ENCODE measurements at regions not wholly inside any gene's neighbourhood (a gene's known extent, or its start where the extent isn't known, plus 50 kb on each side); places are given as distances from the start of the nearest gene placed in this dataset.

- H3K18ac ChIP-seq (ENCODE audit: extremely low read depth, low read length), result no peak overlapping the region
- no peak overlapping the region for H3K4me2 ChIP-seq (ENCODE audit: insufficient read depth in 1 of 2, low read depth in 2 of 2, low read length in 2 of 2)
- no peak overlapping the region for H2BK15ac ChIP-seq (ENCODE audit: low read length)
- FAIRE-seq, result no peak
- H3K27ac ChIP-seq (ENCODE audit: low read depth, low read length), result no peak overlapping the region
- no peak overlapping the region for H4K5ac ChIP-seq (ENCODE audit: insufficient read length, low read depth, low read length)
- TF ChIP-seq CTBP2 (IDR thresholded peaks at IDR 0.05; ENCODE audit: borderline replicate concordance, insufficient read depth, insufficient read length, low read length), result no peak
- TF ChIP-seq POLR2AphosphoS5 (IDR thresholded peaks at IDR 0.05; ENCODE audit: low read depth, low read length), result no peak
- TF ChIP-seq BCL11A (IDR thresholded peaks at IDR 0.05; ENCODE audit: low read depth in 2 of 2, low read length in 2 of 2), result no peak
- TF ChIP-seq FOSL1 (IDR thresholded peaks at IDR 0.05; ENCODE audit: insufficient read depth, low read depth, low read length), result no peak
- TF ChIP-seq CEBPB (IDR thresholded peaks at IDR 0.05; ENCODE audit: low read depth, low read length), result no peak
- no peak for TF ChIP-seq TAF7 (optimal IDR thresholded peaks at IDR 0.05; ENCODE audit: borderline replicate concordance, low read depth, low read length)
- TF ChIP-seq GABPA (IDR thresholded peaks at IDR 0.05; ENCODE audit: borderline replicate concordance, insufficient read depth, low read length), result no peak
- no peak for TF ChIP-seq NANOG (IDR thresholded peaks at IDR 0.05; ENCODE audit: insufficient read depth, low read depth, low read length, poor library complexity, severe bottlenecking)
- no peak for TF ChIP-seq SIX5 (IDR thresholded peaks at IDR 0.05; ENCODE audit: low read depth, low read length)
- no peak overlapping the region for H4K8ac ChIP-seq (ENCODE audit: extremely low read depth, insufficient read depth, low read length)
- no peak overlapping the region for H3K4ac ChIP-seq (replicated peaks; ENCODE audit: insufficient read length, low read depth, low read length)
- H3K9me3 ChIP-seq (ENCODE audit: insufficient read depth in 2 of 2, low read depth in 1 of 2, low read length in 1 of 2), result no peaks in the 10 kb centered on the region
- H2AK5ac ChIP-seq (ENCODE audit: low read depth, low read length), result no peak overlapping the region
- no peak overlapping the region for H3K4me3 ChIP-seq (ENCODE audit: extremely low read depth in 1 of 4, insufficient read depth in 2 of 4, low read depth in 3 of 4, low read length in 4 of 4)
- no peak overlapping the region for H2BK5ac ChIP-seq (ENCODE audit: low read depth, low read length)
- no peak overlapping the region for H3K23ac ChIP-seq (ENCODE audit: insufficient read length)
- POLR2A ChIA-PET (ENCODE audit: partially characterized antibody), result no interaction called here
- no peaks in the 10 kb centered on the region for H3K79me2 ChIP-seq (ENCODE audit: control insufficient read depth in 1 of 2, insufficient read depth in 2 of 2, low read length in 2 of 2)
- no peaks in the 10 kb centered on the region for H3K36me3 ChIP-seq (ENCODE audit: control insufficient read depth in 2 of 4, insufficient read depth in 4 of 4, low read length in 3 of 4)
- no peak overlapping the region for H3K14ac ChIP-seq (ENCODE audit: insufficient read length)
- no peak overlapping the region for H2AFZ ChIP-seq (ENCODE audit: low read length)
- no peak overlapping the region for H3K9ac ChIP-seq (replicated peaks in 1 of 4; ENCODE audit: extremely low read depth in 1 of 4, low read depth in 3 of 4, low read length in 3 of 4)
- H2BK120ac ChIP-seq (replicated peaks; ENCODE audit: low read depth, low read length), result no peak overlapping the region
- no peaks in the 10 kb centered on the region for H3K4me1 ChIP-seq (replicated peaks in 1 of 4; ENCODE audit: control insufficient read depth in 3 of 4, insufficient read depth in 4 of 4, low read length in 3 of 4)
- no peak overlapping the region for H3K56ac ChIP-seq (replicated peaks; ENCODE audit: insufficient read length, low read depth, low read length)
- 100% methylated on average over 2 of the region's 2 CpGs; no CpG with 5 or more reads in 1 of the 2 experiments for WGBS, 2 experiments (ENCODE audit: extremely low coverage in 1 of 2, insufficient coverage in 1 of 2, insufficient read length in 1 of 2, insufficient replicate concordance in 2 of 2, low coverage in 1 of 2, low lambda C conversion rate in 2 of 2, missing lambda C conversion rate in 1 of 2)
- CTCF ChIA-PET (ENCODE audit: partially characterized antibody), result no interaction called here
- no peaks in the 10 kb centered on the region for H3K27me3 ChIP-seq (replicated peaks in 1 of 4; ENCODE audit: control insufficient read depth in 3 of 4, extremely low read depth in 1 of 4, insufficient read depth in 3 of 4, low read length in 3 of 4)
- H2BK20ac ChIP-seq (ENCODE audit: low read length), result no peak overlapping the region
- no peaks in the 10 kb centered on the region for H4K20me1 ChIP-seq (replicated peaks in 1 of 2; ENCODE audit: control insufficient read depth in 1 of 2, insufficient read depth in 2 of 2, low read length in 2 of 2)
- DNase-seq (ENCODE audit: low read depth in 1 of 2, low spot score in 2 of 2), result no peak
- H4K91ac ChIP-seq (replicated peaks; ENCODE audit: insufficient read length, low read length), result no peak overlapping the region
- H3K23me2 ChIP-seq (ENCODE audit: low read depth, low read length), result no peaks in the 10 kb centered on the region
- H2BK12ac ChIP-seq (ENCODE audit: low read depth, low read length), result no peak overlapping the region
- no peaks in the 10 kb centered on the region for H3K79me1 ChIP-seq (ENCODE audit: low read depth, low read length)
Observed at GRCh38 chr9:81080185-81080584, 609.2 kb downstream of the TLE1 start.
